ENCODE measurements at regions not wholly inside any gene's neighbourhood (a gene's known extent, or its start where the extent isn't known, plus 50 kb on each side); places are given as distances from the start of the nearest gene placed in this dataset.

DNA sequence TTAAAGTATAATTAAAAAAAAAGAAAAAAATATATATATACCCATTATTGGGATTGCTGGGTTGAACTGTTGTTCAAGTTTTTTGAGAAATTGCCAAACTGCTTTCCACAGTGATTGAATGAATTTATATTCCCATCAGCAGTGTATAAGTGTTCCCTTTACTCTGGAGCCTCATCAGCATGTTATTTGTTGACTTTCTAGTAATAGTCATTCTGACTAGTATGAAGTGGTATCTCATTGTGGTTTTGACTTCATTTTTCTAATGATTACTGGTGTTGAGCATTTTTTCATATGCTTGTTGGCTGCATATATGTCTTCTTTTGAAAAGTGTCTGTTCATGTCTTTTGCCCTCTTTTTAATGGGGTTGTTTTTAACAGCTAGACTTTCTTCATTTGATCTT, 1260.8 kb upstream of the GJE1 start:
- DNase-seq (ENCODE audit: insufficient read length, low spot score, missing footprints): no peak
- H3K27ac ChIP-seq (ENCODE audit: low read depth, low read length): no peak overlapping the region
- H4K20me1 ChIP-seq (ENCODE audit: insufficient read depth, low read length): no peaks in the 10 kb centered on the region
- no peaks in the 10 kb centered on the region for H3K27me3 ChIP-seq (ENCODE audit: insufficient read depth, low read length)
- H3K4me1 ChIP-seq (ENCODE audit: insufficient read depth, low read length): no peaks in the 10 kb centered on the region
- no peak overlapping the region for H3K4me3 ChIP-seq (ENCODE audit: insufficient read depth, low read length)
- H2AFZ ChIP-seq (ENCODE audit: low read length): no peak overlapping the region
- TF ChIP-seq, protein P1, sequence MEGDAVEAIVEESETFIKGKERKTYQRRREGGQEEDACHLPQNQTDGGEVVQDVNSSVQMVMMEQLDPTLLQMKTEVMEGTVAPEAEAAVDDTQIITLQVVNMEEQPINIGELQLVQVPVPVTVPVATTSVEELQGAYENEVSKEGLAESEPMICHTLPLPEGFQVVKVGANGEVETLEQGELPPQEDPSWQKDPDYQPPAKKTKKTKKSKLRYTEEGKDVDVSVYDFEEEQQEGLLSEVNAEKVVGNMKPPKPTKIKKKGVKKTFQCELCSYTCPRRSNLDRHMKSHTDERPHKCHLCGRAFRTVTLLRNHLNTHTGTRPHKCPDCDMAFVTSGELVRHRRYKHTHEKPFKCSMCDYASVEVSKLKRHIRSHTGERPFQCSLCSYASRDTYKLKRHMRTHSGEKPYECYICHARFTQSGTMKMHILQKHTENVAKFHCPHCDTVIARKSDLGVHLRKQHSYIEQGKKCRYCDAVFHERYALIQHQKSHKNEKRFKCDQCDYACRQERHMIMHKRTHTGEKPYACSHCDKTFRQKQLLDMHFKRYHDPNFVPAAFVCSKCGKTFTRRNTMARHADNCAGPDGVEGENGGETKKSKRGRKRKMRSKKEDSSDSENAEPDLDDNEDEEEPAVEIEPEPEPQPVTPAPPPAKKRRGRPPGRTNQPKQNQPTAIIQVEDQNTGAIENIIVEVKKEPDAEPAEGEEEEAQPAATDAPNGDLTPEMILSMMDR (IDR thresholded peaks at IDR 0.05; ENCODE audit: extremely low read depth, low read depth, low read length): no peak
- no peak overlapping the region for H3K4me2 ChIP-seq (ENCODE audit: insufficient read depth, low read length)
- H3K9me3 ChIP-seq (ENCODE audit: low read depth, low read length): no peaks in the 10 kb centered on the region
- H3K79me2 ChIP-seq (ENCODE audit: insufficient read depth, low read length): no peaks in the 10 kb centered on the region
- H3K36me3 ChIP-seq (ENCODE audit: insufficient read depth, low read length): no peaks in the 10 kb centered on the region

DNA sequence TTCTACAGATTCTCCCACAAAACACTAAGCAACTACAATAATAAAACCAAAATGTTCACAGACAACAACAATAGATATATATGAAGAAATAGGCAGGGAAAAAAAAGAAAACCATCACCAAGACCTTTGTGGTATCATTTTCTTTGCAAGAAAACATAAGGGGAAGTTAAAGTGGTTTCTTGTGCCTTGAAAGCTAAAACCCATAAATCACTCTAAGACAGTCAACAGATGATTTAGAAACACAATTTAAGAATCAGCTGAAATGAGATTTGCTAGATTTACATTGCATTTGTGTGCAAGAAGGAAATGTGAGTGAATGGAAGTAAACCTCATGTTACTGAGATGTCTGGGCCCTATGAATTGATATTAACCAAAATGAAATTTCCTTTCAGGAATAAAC, 1265.4 kb upstream of the GJE1 start:
- TF ChIP-seq, protein P1 (IDR thresholded peaks at IDR 0.05; ENCODE audit: extremely low read depth, low read depth, low read length): no peak
- H2AFZ ChIP-seq (ENCODE audit: low read length): no peak overlapping the region
- no peak for DNase-seq (ENCODE audit: insufficient read length, low spot score, missing footprints)

DNA sequence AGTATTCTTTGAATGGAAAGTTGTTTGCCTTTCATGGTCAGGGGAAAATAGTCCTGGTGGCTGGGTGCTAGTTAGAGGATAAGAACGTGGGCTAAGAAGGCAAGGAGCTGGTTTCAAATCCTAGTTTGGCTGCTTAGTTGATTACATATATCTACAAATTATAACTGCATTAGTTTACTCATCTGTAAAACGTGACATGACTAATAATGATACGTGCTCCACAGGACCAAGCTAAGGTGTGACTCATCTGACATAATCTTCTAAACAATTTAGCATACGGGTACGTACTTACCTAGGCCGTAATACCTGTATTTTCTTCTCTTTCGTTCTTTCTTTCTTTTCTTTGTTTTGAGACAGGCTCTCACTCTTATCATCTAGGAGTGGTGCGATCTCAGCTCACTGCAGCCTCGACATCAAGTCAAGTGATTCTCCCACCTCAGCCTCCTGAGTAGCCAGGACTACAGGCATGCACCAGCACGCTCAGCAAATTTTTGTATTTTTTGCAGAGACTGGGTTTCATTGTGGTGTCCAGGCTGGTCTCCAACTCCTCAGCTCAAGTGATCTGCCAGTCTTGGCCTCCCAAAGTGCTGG, 1274.2 kb upstream of the GJE1 start:
- H3K27ac ChIP-seq (ENCODE audit: low read depth, low read length): peak overlapping the region; percentile 52
- no peaks in the 10 kb centered on the region for H3K36me3 ChIP-seq (ENCODE audit: insufficient read depth, low read length)
- no peak overlapping the region for H3K4me3 ChIP-seq (ENCODE audit: insufficient read depth, low read length)
- peaks cover 12% of the 10 kb centered on the region for H3K4me1 ChIP-seq (ENCODE audit: insufficient read depth, low read length)
- H3K79me2 ChIP-seq (ENCODE audit: insufficient read depth, low read length): no peaks in the 10 kb centered on the region
- TF ChIP-seq, protein P1 (IDR thresholded peaks at IDR 0.05; ENCODE audit: extremely low read depth, low read depth, low read length): no peak
- H4K20me1 ChIP-seq (ENCODE audit: insufficient read depth, low read length): no peaks in the 10 kb centered on the region
- no peak for DNase-seq (ENCODE audit: insufficient read length, low spot score, missing footprints)
- H2AFZ ChIP-seq (ENCODE audit: low read length): peak overlapping the region; percentile 13
- no peaks in the 10 kb centered on the region for H3K9me3 ChIP-seq (ENCODE audit: low read depth, low read length)
- no peak overlapping the region for H3K4me2 ChIP-seq (ENCODE audit: insufficient read depth, low read length)
- H3K27me3 ChIP-seq (ENCODE audit: insufficient read depth, low read length): no peaks in the 10 kb centered on the region

More for the DNA sequence above, 1265.4 kb upstream of the GJE1 start:
- H3K36me3 ChIP-seq (ENCODE audit: insufficient read depth, low read length): no peaks in the 10 kb centered on the region
- H3K4me1 ChIP-seq (ENCODE audit: insufficient read depth, low read length): no peaks in the 10 kb centered on the region
- H3K27me3 ChIP-seq (ENCODE audit: insufficient read depth, low read length): no peaks in the 10 kb centered on the region
- H3K27ac ChIP-seq (ENCODE audit: low read depth, low read length): no peak overlapping the region
- no peaks in the 10 kb centered on the region for H3K9me3 ChIP-seq (ENCODE audit: low read depth, low read length)
- H3K79me2 ChIP-seq (ENCODE audit: insufficient read depth, low read length): no peaks in the 10 kb centered on the region
- H4K20me1 ChIP-seq (ENCODE audit: insufficient read depth, low read length): no peaks in the 10 kb centered on the region
- no peak overlapping the region for H3K4me3 ChIP-seq (ENCODE audit: insufficient read depth, low read length)
- no peak overlapping the region for H3K4me2 ChIP-seq (ENCODE audit: insufficient read depth, low read length)

DNA sequence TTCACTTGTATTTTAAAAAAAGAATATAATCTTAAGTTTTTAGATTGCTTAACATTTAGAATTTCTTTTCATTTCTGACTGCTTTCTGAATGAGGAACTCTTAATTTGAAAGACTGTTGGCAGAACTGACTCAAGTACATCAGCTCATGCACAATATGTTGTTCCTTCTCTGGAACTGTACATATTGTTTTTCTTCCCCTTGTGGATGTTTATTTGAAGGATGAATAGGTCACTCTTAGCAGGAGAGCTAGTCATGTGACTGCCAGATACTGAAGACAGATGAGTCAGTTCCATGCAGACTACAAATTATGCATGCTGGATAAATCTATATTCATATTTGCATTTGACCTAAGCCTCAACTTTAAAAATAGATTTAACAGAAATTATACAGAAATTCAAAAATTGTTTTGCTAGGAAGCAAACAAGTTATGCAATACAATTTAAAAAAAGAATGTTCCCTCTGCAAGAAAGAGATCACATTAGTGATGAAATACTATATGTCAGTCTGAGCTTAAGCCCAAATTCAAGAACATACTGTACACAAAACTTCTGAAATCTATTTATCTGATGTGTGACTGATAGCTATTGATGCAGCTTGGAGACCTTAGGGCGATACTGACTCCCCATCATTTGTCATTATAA, 1274.9 kb upstream of the GJE1 start:
- peak; percentile 69 for DNase-seq (ENCODE audit: insufficient read length, low spot score, missing footprints)
- Histone ChIP-seq H3K4me1 (ENCODE audit: insufficient read depth, low read length) (peaks cover 12% of the 10 kb centered on the region), H3K4me3 (ENCODE audit: insufficient read depth, low read length) (no peak overlapping the region), H3K36me3 (ENCODE audit: insufficient read depth, low read length) (no peaks in the 10 kb centered on the region), H3K27me3 (ENCODE audit: insufficient read depth, low read length) (no peaks in the 10 kb centered on the region), H2AFZ (ENCODE audit: low read length) (peak overlapping the region; percentile 13), H3K79me2 (ENCODE audit: insufficient read depth, low read length) (no peaks in the 10 kb centered on the region), H3K27ac (ENCODE audit: low read depth, low read length) (peak overlapping the region; percentile 52), H3K4me2 (ENCODE audit: insufficient read depth, low read length) (no peak overlapping the region), H4K20me1 (ENCODE audit: insufficient read depth, low read length) (no peaks in the 10 kb centered on the region), H3K9me3 (ENCODE audit: low read depth, low read length) (no peaks in the 10 kb centered on the region)
- TF ChIP-seq, protein P1 (IDR thresholded peaks at IDR 0.05; ENCODE audit: extremely low read depth, low read depth, low read length): no peak
